SU-DHL-6 (cell line): ENCODE measurements at regions not wholly inside any gene's neighbourhood (a gene's known extent, or its start where the extent isn't known, plus 50 kb on each side); places are given as distances from the start of the nearest gene placed in this dataset.

Experiments
- EZH2phosphoT487 ChIP-seq: fragments of 200-600 bp; sonication (generic), shearing (Covaris generic); conservative IDR thresholded peaks from 2 replicates; pipeline ENCODE4 v1.6.1; 2018; ENCODE audit warnings: mild to moderate bottlenecking, antibody characterized with exemption, low read length, moderate library complexity, mixed read lengths
- TF ChIP-seq, protein P1 (sequence below): fragments of 200-600 bp; sonication (generic); IDR thresholded peaks from one replicate; pipeline ENCODE4 v1.5.1; 2017; ENCODE audit warnings: antibody characterized with exemption, mild to moderate bottlenecking, low read length, moderate library complexity; ENCODE audit not compliant: insufficient read depth, poor library complexity, severe bottlenecking

DNA sequence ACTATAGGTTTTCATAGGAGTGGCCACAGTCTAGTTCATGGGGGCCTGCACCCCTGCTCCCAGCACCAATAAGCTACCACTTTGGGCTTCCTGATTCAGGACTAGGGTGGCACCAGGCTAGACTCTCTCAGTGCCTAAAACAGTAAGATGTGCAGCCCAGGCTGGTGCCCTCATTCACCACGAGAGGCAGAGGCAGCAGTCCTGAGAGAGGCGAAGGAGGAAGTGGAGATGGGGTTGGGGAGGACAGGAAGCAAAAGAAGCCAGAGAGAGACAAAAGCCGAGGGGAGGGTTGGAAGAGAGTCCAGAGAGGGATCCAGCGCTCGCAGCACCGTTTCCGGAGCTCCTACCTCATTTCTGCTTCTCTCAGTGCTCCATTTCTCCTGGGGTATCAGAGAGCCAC lies 180.9 kb downstream of the MED10 start:
- TF ChIP-seq, protein P1, sequence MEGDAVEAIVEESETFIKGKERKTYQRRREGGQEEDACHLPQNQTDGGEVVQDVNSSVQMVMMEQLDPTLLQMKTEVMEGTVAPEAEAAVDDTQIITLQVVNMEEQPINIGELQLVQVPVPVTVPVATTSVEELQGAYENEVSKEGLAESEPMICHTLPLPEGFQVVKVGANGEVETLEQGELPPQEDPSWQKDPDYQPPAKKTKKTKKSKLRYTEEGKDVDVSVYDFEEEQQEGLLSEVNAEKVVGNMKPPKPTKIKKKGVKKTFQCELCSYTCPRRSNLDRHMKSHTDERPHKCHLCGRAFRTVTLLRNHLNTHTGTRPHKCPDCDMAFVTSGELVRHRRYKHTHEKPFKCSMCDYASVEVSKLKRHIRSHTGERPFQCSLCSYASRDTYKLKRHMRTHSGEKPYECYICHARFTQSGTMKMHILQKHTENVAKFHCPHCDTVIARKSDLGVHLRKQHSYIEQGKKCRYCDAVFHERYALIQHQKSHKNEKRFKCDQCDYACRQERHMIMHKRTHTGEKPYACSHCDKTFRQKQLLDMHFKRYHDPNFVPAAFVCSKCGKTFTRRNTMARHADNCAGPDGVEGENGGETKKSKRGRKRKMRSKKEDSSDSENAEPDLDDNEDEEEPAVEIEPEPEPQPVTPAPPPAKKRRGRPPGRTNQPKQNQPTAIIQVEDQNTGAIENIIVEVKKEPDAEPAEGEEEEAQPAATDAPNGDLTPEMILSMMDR, result no peak
- TF ChIP-seq EZH2phosphoT487, result no peak
